Liver (tissue), 8 donors: ENCODE measurements at regions not wholly inside any gene's neighbourhood (a gene's known extent, or its start where the extent isn't known, plus 50 kb on each side); places are given as distances from the start of the nearest gene placed in this dataset.

ENCODE experiments used
- DNase-seq: peaks from one replicate; pipeline ENCODE4 v3.0.0-alpha.2; 2017; ENCODE audit warnings: low spot score
- H3K27ac ChIP-seq, 2 donors: one replicate each; pipeline ENCODE4 v1.7.0; 2013; ENCODE audit warnings: inconsistent platforms in 2 of 2, low read length in 2 of 2, control low read depth in 1 of 2, low read depth in 1 of 2, mild to moderate bottlenecking in 1 of 2
- H3K27me3 ChIP-seq, 4 donors: one replicate each; pipeline versions ENCODE4 v1.6.1 to v1.7.0; 2013; ENCODE audit warnings: low read length in 3 of 4, inconsistent platforms in 1 of 4, mild to moderate bottlenecking in 1 of 4, moderate library complexity in 1 of 4; ENCODE audit not compliant: control insufficient read depth in 4 of 4, insufficient read depth in 4 of 4
- H3K36me3 ChIP-seq, 4 donors: one replicate each; pipeline versions ENCODE4 v1.6.1 to v1.7.0; 2013; ENCODE audit warnings: low read length in 3 of 4, mild to moderate bottlenecking in 3 of 4, low read depth in 1 of 4, moderate library complexity in 1 of 4; ENCODE audit not compliant: control insufficient read depth in 4 of 4, insufficient read depth in 3 of 4
- H3K4me1 ChIP-seq, 4 donors: one replicate each; pipeline versions ENCODE4 v1.6.1 to v1.7.0; 2013; ENCODE audit warnings: low read length in 3 of 4, mild to moderate bottlenecking in 3 of 4, moderate library complexity in 1 of 4; ENCODE audit not compliant: control insufficient read depth in 4 of 4, insufficient read depth in 4 of 4
- H3K4me3 ChIP-seq, 3 donors: one replicate each; pipeline versions ENCODE4 v1.6.1 to v1.7.0; 2013; ENCODE audit warnings: low read length in 3 of 3, control low read depth in 1 of 3, low read depth in 1 of 3, mild to moderate bottlenecking in 1 of 3
- H3K9ac ChIP-seq, 2 donors: one replicate each; pipeline ENCODE4 v1.7.0; 2013; ENCODE audit warnings: low read length in 2 of 2, mild to moderate bottlenecking in 2 of 2, moderate library complexity in 2 of 2, control low read depth in 1 of 2, low read depth in 1 of 2
- H3K9me3 ChIP-seq, 4 donors: one replicate each; pipeline versions ENCODE4 v1.6.1 to v1.7.0; 2013; ENCODE audit warnings: low read length in 3 of 4; ENCODE audit not compliant: control insufficient read depth in 4 of 4
- ATF3 ChIP-seq: IDR thresholded peaks from 2 replicates; pipeline ENCODE4 v1.6.1; 2016; ENCODE audit warnings: antibody characterized with exemption
- EGR1 ChIP-seq, 2 donors: IDR thresholded peaks; 2 replicates each; pipeline ENCODE4 v1.6.1; 2016 to 2018; ENCODE audit warnings: antibody characterized with exemption in 2 of 2, low read depth in 2 of 2
- FOXA1 ChIP-seq: IDR thresholded peaks from 2 replicates; pipeline ENCODE4 v1.6.1; 2016; ENCODE audit warnings: antibody characterized with exemption
- FOXA2 ChIP-seq: IDR thresholded peaks from 2 replicates; pipeline ENCODE4 v1.6.1; 2016; ENCODE audit warnings: antibody characterized with exemption
- GABPA ChIP-seq, 2 donors: IDR thresholded peaks in 1 of 2; conservative IDR thresholded peaks in 1 of 2; 2 replicates each; pipeline ENCODE4 v1.6.1; 2016; ENCODE audit warnings: antibody characterized with exemption in 2 of 2, mild to moderate bottlenecking in 1 of 2, moderate library complexity in 1 of 2
- HNF4A ChIP-seq, 2 donors: conservative IDR thresholded peaks; 2 replicates each; pipeline ENCODE4 v1.6.1; 2016; ENCODE audit warnings: antibody characterized with exemption in 2 of 2, mild to moderate bottlenecking in 2 of 2
- JUND ChIP-seq, 2 donors: IDR thresholded peaks; 2 replicates each; pipeline ENCODE4 v1.6.1; 2016; ENCODE audit warnings: antibody characterized with exemption in 2 of 2
- NR2F2 ChIP-seq: IDR thresholded peaks from 2 replicates; pipeline ENCODE4 v1.6.1; 2016; ENCODE audit warnings: antibody characterized with exemption
- RAD21 ChIP-seq, 2 donors: IDR thresholded peaks; 2 replicates each; pipeline ENCODE4 v1.6.1; 2016; ENCODE audit warnings: antibody characterized with exemption in 2 of 2, mild to moderate bottlenecking in 2 of 2
- RXRA ChIP-seq, 2 donors: IDR thresholded peaks; 2 replicates each; pipeline ENCODE4 v1.6.1; 2017 to 2018; ENCODE audit warnings: antibody characterized with exemption in 2 of 2, mild to moderate bottlenecking in 1 of 2
- SP1 ChIP-seq: IDR thresholded peaks from 2 replicates; pipeline ENCODE4 v1.6.1; 2018; ENCODE audit warnings: antibody characterized with exemption, mild to moderate bottlenecking
- TAF1 ChIP-seq: conservative IDR thresholded peaks from 2 replicates; pipeline ENCODE4 v1.6.1; 2016; ENCODE audit warnings: antibody characterized with exemption, mild to moderate bottlenecking
- YY1 ChIP-seq: IDR thresholded peaks from 2 replicates; pipeline ENCODE4 v1.6.1; 2016; ENCODE audit warnings: antibody characterized with exemption, mild to moderate bottlenecking
- ZBTB33 ChIP-seq: IDR thresholded peaks from 2 replicates; pipeline ENCODE4 v1.6.1; 2016; ENCODE audit warnings: antibody characterized with exemption
- WGBS: extraction: QIAGEN DNeasy Blood & Tissue Kit; methylation state at CpG from one replicate; pipeline ENCODE4 v1.1.7; 2013; 5-methylcytosine and 5-hydroxymethylcytosine counted together
- TF ChIP-seq, protein P1 (sequence below): fragments of 150-350 bp; IDR thresholded peaks from 2 replicates; pipeline ENCODE4 v1.5.1; 2017; ENCODE audit warnings: improper control_type of control experiment, low read depth, low read length; ENCODE audit not compliant: missing input control
- TF ChIP-seq, protein P2 (sequence below): IDR thresholded peaks from 2 replicates; pipeline ENCODE4 v1.6.1; 2016; ENCODE audit warnings: antibody characterized with exemption
- TF ChIP-seq, protein P3 (sequence below): IDR thresholded peaks from 2 replicates; pipeline ENCODE4 v1.6.1; 2016; ENCODE audit warnings: antibody characterized with exemption, mild to moderate bottlenecking
- donor health status: healthy.
- donor health status: healthy.
- donor health status: healthy.
- donor health status: healthy.
- donor health status: healthy.

- 93% methylated on average over 10 of the region's 10 CpGs for WGBS
- Histone ChIP-seq H3K9ac (no peak overlapping the region), H3K9me3 (no peaks in the 10 kb centered on the region), H3K4me1 (no peaks in the 10 kb centered on the region), H3K36me3 (no peaks in the 10 kb centered on the region), H3K4me3 (no peak overlapping the region), H3K27me3 (no peaks in the 10 kb centered on the region), H3K27ac (no peak overlapping the region)
- TF ChIP-seq ZBTB33, result no peak
- TF ChIP-seq ATF3, result no peak
- no peak for TF ChIP-seq FOXA2
- TF ChIP-seq GABPA (IDR thresholded peaks at IDR 0.05 in 1 of 2, conservative IDR thresholded peaks at IDR 0.05 in 1 of 2), result no peak
- no peak for TF ChIP-seq FOXA1
- no peak for TF ChIP-seq HNF4A (conservative IDR thresholded peaks at IDR 0.05)
- TF ChIP-seq JUND (IDR thresholded peaks at IDR 0.05), result no peak
- TF ChIP-seq TAF1, result no peak
- TF ChIP-seq, protein P1, sequence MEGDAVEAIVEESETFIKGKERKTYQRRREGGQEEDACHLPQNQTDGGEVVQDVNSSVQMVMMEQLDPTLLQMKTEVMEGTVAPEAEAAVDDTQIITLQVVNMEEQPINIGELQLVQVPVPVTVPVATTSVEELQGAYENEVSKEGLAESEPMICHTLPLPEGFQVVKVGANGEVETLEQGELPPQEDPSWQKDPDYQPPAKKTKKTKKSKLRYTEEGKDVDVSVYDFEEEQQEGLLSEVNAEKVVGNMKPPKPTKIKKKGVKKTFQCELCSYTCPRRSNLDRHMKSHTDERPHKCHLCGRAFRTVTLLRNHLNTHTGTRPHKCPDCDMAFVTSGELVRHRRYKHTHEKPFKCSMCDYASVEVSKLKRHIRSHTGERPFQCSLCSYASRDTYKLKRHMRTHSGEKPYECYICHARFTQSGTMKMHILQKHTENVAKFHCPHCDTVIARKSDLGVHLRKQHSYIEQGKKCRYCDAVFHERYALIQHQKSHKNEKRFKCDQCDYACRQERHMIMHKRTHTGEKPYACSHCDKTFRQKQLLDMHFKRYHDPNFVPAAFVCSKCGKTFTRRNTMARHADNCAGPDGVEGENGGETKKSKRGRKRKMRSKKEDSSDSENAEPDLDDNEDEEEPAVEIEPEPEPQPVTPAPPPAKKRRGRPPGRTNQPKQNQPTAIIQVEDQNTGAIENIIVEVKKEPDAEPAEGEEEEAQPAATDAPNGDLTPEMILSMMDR, result no peak
- TF ChIP-seq NR2F2, result no peak
- no peak for TF ChIP-seq RXRA (IDR thresholded peaks at IDR 0.05)
- TF ChIP-seq YY1, result no peak
- TF ChIP-seq, protein P2, sequence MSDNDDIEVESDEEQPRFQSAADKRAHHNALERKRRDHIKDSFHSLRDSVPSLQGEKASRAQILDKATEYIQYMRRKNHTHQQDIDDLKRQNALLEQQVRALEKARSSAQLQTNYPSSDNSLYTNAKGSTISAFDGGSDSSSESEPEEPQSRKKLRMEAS, result no peak
- TF ChIP-seq EGR1 (IDR thresholded peaks at IDR 0.05; ENCODE audit: low read depth in 2 of 2), result no peak
- TF ChIP-seq RAD21 (IDR thresholded peaks at IDR 0.05), result no peak
- TF ChIP-seq, protein P3, sequence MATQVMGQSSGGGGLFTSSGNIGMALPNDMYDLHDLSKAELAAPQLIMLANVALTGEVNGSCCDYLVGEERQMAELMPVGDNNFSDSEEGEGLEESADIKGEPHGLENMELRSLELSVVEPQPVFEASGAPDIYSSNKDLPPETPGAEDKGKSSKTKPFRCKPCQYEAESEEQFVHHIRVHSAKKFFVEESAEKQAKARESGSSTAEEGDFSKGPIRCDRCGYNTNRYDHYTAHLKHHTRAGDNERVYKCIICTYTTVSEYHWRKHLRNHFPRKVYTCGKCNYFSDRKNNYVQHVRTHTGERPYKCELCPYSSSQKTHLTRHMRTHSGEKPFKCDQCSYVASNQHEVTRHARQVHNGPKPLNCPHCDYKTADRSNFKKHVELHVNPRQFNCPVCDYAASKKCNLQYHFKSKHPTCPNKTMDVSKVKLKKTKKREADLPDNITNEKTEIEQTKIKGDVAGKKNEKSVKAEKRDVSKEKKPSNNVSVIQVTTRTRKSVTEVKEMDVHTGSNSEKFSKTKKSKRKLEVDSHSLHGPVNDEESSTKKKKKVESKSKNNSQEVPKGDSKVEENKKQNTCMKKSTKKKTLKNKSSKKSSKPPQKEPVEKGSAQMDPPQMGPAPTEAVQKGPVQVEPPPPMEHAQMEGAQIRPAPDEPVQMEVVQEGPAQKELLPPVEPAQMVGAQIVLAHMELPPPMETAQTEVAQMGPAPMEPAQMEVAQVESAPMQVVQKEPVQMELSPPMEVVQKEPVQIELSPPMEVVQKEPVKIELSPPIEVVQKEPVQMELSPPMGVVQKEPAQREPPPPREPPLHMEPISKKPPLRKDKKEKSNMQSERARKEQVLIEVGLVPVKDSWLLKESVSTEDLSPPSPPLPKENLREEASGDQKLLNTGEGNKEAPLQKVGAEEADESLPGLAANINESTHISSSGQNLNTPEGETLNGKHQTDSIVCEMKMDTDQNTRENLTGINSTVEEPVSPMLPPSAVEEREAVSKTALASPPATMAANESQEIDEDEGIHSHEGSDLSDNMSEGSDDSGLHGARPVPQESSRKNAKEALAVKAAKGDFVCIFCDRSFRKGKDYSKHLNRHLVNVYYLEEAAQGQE, result no peak
- TF ChIP-seq SP1, result no peak
- DNase-seq, result no peak
Observed at GRCh38 chr22:44402196-44403111, 89.7 kb upstream of the SHISAL1 start.
